ENCODE measurements at regions not wholly inside any gene's neighbourhood (a gene's known extent, or its start where the extent isn't known, plus 50 kb on each side); places are given as distances from the start of the nearest gene placed in this dataset.

DNA sequence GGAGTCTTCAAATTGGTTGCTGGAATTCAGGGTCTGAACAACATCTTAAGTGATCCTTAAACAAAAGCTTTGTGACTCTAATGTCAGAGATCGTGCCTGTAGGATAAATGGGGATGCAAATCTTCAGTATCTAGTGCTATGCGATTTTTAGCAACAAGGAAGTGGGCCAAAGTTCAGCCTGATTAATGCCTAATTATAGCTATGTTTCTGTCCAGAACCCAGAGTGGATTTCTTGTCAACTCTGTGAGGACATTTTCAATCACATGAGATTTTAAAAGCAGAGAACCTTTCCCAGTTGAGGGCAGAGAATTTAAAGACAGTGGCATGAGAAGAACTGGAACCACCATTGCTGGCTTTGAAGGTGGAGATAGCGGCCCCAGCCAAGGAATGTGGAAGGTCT lies 84.3 kb upstream of the PCDH9 start:
- Histone ChIP-seq H3K9me3 (no peaks in the 10 kb centered on the region), H3K27ac (no peak overlapping the region), H3K4me3 (no peak overlapping the region), H3K36me3 (no peaks in the 10 kb centered on the region), H3K4me1 (replicated peaks) (no peaks in the 10 kb centered on the region), H3K27me3 (replicated peaks; ENCODE audit: insufficient read depth) (no peaks in the 10 kb centered on the region)
- 89% methylated on average over 3 of the region's 3 CpGs for WGBS
- intact Hi-C loops (cut with DNase I) = no loop called here
- no peak for DNase-seq (ENCODE audit: low spot score)
- TF ChIP-seq POLR2A (IDR thresholded peaks at IDR 0.05) (no peak), CTCF (IDR thresholded peaks at IDR 0.05) (no peak), POLR2AphosphoS5 (IDR thresholded peaks at IDR 0.05) (no peak)

DNA sequence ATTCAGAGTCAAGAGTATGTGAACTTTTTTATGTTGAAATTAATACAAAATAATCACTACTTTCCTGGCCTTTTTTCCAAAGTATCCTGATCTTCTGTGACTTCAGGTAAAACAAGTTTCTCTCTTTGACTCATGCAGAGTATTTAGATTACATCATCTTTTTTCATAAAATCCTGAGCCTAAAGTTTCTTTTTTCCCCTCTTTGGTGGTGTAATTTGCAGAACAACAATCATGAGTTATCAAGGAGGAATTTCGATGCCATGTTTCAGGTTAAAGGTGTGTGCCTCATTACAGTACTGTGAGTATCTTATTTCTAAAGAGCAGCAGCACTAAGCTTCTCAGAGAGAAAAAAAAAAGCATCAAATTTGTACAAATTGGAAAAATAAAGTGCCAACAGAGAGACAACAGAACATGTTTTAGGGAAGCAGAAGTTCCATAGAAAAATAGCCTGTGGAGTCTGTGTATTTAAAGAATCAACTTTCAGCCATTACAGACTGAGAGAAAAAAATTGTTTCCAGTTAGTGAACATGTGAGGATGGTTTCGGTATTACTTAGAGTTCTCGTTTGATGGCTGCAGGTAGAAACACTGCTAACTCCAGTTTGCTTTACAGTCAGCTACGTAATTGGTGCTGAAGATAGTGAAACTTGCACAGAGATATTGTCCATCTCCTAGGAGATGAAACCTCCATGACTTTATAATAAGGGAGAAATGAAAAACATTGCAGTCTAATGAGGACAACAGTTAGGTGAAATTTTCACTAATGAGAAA lies 78.1 kb upstream of the PCDH9 start:
- H3K27ac ChIP-seq = no peak overlapping the region
- no peak for DNase-seq (ENCODE audit: low spot score)
- no peak overlapping the region for H3K4me3 ChIP-seq
- no peaks in the 10 kb centered on the region for H3K4me1 ChIP-seq (replicated peaks)
- 87% methylated on average over 4 of the region's 4 CpGs for WGBS
- TF ChIP-seq POLR2A (IDR thresholded peaks at IDR 0.05) (no peak), POLR2AphosphoS5 (IDR thresholded peaks at IDR 0.05) (no peak)
- no peaks in the 10 kb centered on the region for H3K27me3 ChIP-seq (replicated peaks; ENCODE audit: insufficient read depth)
- intact Hi-C loops (cut with DNase I) = no loop called here
- no peaks in the 10 kb centered on the region for H3K9me3 ChIP-seq
- no peaks in the 10 kb centered on the region for H3K36me3 ChIP-seq

DNA sequence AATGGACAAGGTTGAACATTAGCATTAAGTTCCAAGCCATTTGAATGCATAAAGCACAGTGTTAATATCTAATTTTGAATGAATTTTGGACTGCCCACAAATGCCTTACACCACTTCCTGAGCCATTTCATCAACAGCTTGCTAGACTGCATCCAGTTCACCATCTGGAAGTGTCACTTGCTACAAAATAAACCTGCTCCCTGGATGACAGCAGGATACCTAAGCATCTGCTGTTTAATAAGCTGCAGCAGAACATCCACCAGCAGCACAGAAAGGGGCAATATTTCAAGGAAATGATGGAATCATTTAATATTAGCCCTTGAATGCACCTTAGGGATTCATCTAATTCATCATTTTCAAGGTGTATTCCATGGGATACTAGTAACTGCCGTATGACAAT lies 76.6 kb upstream of the PCDH9 start:
- H3K36me3 ChIP-seq = no peaks in the 10 kb centered on the region
- H3K9me3 ChIP-seq = no peaks in the 10 kb centered on the region
- intact Hi-C loops (cut with DNase I) = no loop called here
- no peak for DNase-seq (ENCODE audit: low spot score)
- H3K4me1 ChIP-seq (replicated peaks) = no peaks in the 10 kb centered on the region
- H3K4me3 ChIP-seq = no peak overlapping the region
- H3K27me3 ChIP-seq (replicated peaks; ENCODE audit: insufficient read depth) = no peaks in the 10 kb centered on the region
- WGBS = 88% methylated on average over 1 of the region's 1 CpG
- no peak overlapping the region for H3K27ac ChIP-seq
- TF ChIP-seq POLR2AphosphoS5 (IDR thresholded peaks at IDR 0.05) = no peak
- no peak for TF ChIP-seq CTCF (IDR thresholded peaks at IDR 0.05)
- no peak for TF ChIP-seq POLR2A (IDR thresholded peaks at IDR 0.05)

GRCh38 chr13:67303661-67304333 lies 73.7 kb upstream of the PCDH9 start:
- 44% methylated on average over 6 of the region's 6 CpGs for WGBS

DNA sequence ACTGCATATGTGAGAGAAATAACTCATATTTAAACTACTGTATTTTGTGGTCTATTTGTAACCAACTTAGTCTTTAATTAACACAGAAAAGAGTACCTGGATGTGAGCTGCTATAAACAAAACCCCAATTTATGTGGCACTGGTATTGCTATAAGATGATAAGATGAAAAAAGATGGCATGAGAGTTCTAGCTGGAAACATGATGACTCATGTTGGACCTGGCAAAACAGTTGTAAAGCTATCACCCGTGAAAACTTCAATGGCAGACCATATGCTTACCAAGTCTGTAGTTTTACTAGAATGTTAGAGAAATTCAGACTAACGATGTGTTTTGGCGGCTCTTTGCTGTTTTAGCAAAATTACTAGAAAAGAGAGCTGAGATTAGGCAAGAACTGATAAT lies 69.6 kb upstream of the PCDH9 start:
- no peaks in the 10 kb centered on the region for H3K9me3 ChIP-seq
- intact Hi-C loops (cut with DNase I) = no loop called here

More at GRCh38 chr13:67303661-67304333, 73.7 kb upstream of the PCDH9 start:
- H3K27me3 ChIP-seq (replicated peaks; ENCODE audit: insufficient read depth) = no peaks in the 10 kb centered on the region
- TF ChIP-seq POLR2A (IDR thresholded peaks at IDR 0.05) (no peak), CTCF (IDR thresholded peaks at IDR 0.05) (no peak), POLR2AphosphoS5 (IDR thresholded peaks at IDR 0.05) (no peak)
- no peak for DNase-seq (ENCODE audit: low spot score)
- H3K4me1 ChIP-seq (replicated peaks) = no peaks in the 10 kb centered on the region
- H3K27ac ChIP-seq = no peak overlapping the region
- no peak overlapping the region for H3K4me3 ChIP-seq
- H3K36me3 ChIP-seq = no peaks in the 10 kb centered on the region
- no peaks in the 10 kb centered on the region for H3K9me3 ChIP-seq
- intact Hi-C loops (cut with DNase I) = no loop called here

More for the DNA sequence above, 69.6 kb upstream of the PCDH9 start:
- Histone ChIP-seq H3K4me3 (no peak overlapping the region), H3K36me3 (no peaks in the 10 kb centered on the region), H3K27ac (no peak overlapping the region), H3K27me3 (replicated peaks; ENCODE audit: insufficient read depth) (no peaks in the 10 kb centered on the region), H3K4me1 (replicated peaks) (no peaks in the 10 kb centered on the region)
- TF ChIP-seq CTCF (IDR thresholded peaks at IDR 0.05) (no peak), POLR2A (IDR thresholded peaks at IDR 0.05) (no peak), POLR2AphosphoS5 (IDR thresholded peaks at IDR 0.05) (no peak)
- WGBS = 79% methylated on average over 3 of the region's 3 CpGs
- no peak for DNase-seq (ENCODE audit: low spot score)
